Colonic mucosa (tissue), 4 donors: ENCODE measurements at regions not wholly inside any gene's neighbourhood (a gene's known extent, or its start where the extent isn't known, plus 50 kb on each side); places are given as distances from the start of the nearest gene placed in this dataset.

Source experiments
- DNase-seq: peaks from one replicate; pipeline ENCODE4 v3.0.0-alpha.2; 2020
- H3K27ac ChIP-seq: fragments of 200-600 bp; one replicate; pipeline ENCODE4 v1.8.0; 2021
- H3K27me3 ChIP-seq: fragments of 200-600 bp; one replicate; pipeline ENCODE4 v1.8.0; 2021
- H3K36me3 ChIP-seq: fragments of 200-600 bp; one replicate; pipeline ENCODE4 v1.8.0; 2021
- H3K4me1 ChIP-seq: fragments of 200-600 bp; one replicate; pipeline ENCODE4 v1.8.0; 2021; ENCODE audit warnings: mild to moderate bottlenecking
- H3K4me3 ChIP-seq: fragments of 200-600 bp; one replicate; pipeline ENCODE4 v1.8.0; 2021
- H3K9ac ChIP-seq, 2 donors: one replicate each; pipeline ENCODE4 v1.7.0; 2013; ENCODE audit warnings: control low read depth in 2 of 2, low read depth in 2 of 2, low read length in 2 of 2
- H3K9me3 ChIP-seq: fragments of 200-600 bp; one replicate; pipeline ENCODE4 v1.8.0; 2021
- intact Hi-C: fragments of 100-400 bp; cut with DNase I; formaldehyde crosslinking; loops from one replicate; pipeline ENCODE4 v1.14.1; 2022
- TF ChIP-seq, protein P1 (sequence below): fragments of 200-600 bp; IDR thresholded peaks from one replicate; pipeline ENCODE4 v1.8.0; 2022; ENCODE audit warnings: antibody characterized with exemption, mild to moderate bottlenecking
- donor health status: healthy.
- donor health status: DM: no; HTN: no; CAD: no.
- donor health status: DM: no; HTN: no; CAD: no.

DNA sequence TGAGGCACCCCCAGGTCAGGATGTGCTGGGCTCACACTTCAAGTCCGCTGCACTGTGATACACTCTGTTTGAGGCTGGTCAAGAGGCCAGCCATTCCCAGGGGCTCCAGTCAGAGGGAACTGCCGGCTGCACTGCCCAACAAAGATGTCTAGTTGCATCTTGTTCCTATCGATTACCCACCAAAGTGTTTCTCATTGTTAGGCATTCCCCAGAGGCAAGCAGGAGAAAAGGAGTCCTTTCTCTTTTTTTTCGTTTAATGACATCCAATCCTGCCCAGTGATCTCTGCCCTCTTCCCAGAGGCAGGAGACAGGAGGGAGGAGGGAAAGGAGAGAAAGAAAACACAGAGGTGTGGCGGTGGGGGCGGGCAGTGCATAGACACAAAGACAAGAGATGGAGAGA lies 150.4 kb downstream of the OMA1 start:
- DNase-seq: no peak
- H3K4me1 ChIP-seq: no peaks in the 10 kb centered on the region
- intact Hi-C loops: no loop called here
- TF ChIP-seq, protein P1, sequence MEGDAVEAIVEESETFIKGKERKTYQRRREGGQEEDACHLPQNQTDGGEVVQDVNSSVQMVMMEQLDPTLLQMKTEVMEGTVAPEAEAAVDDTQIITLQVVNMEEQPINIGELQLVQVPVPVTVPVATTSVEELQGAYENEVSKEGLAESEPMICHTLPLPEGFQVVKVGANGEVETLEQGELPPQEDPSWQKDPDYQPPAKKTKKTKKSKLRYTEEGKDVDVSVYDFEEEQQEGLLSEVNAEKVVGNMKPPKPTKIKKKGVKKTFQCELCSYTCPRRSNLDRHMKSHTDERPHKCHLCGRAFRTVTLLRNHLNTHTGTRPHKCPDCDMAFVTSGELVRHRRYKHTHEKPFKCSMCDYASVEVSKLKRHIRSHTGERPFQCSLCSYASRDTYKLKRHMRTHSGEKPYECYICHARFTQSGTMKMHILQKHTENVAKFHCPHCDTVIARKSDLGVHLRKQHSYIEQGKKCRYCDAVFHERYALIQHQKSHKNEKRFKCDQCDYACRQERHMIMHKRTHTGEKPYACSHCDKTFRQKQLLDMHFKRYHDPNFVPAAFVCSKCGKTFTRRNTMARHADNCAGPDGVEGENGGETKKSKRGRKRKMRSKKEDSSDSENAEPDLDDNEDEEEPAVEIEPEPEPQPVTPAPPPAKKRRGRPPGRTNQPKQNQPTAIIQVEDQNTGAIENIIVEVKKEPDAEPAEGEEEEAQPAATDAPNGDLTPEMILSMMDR: no peak
- no peak overlapping the region for H3K9ac ChIP-seq
- no peak overlapping the region for H3K27ac ChIP-seq
- no peaks in the 10 kb centered on the region for H3K9me3 ChIP-seq
- no peaks in the 10 kb centered on the region for H3K36me3 ChIP-seq
- no peaks in the 10 kb centered on the region for H3K27me3 ChIP-seq
- no peak overlapping the region for H3K4me3 ChIP-seq

DNA sequence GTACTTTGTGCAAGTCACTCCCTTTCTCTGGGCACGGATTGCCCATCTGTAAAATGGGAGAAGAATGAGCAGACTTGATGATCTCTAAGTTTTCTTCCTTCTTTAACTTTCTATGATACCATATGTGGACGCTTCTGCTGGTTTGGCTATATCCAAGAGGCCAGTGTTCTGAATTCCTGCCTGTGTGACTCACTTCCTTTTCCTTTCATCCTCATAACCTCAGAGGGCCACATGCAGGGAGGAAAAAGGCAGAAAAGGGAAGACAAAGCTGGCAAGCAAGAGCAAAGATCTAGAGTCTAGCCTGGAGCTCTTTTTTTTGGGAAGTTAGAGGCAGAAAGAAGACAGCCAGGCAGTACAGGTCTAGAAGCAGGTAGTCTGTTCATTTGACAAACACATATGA lies 151.2 kb downstream of the OMA1 start:
- no peaks in the 10 kb centered on the region for H3K36me3 ChIP-seq
- H3K9ac ChIP-seq: no peak overlapping the region
- intact Hi-C loops: no loop called here
- H3K9me3 ChIP-seq: no peaks in the 10 kb centered on the region
- no peak overlapping the region for H3K4me3 ChIP-seq
- H3K27me3 ChIP-seq: no peaks in the 10 kb centered on the region
- no peak for DNase-seq
- TF ChIP-seq, protein P1: no peak
- H3K4me1 ChIP-seq: no peaks in the 10 kb centered on the region
- H3K27ac ChIP-seq: no peak overlapping the region

GRCh38 chr1:58392083-58392482 lies 154.4 kb downstream of the OMA1 start:
- no peak overlapping the region for H3K9ac ChIP-seq
- TF ChIP-seq, protein P1: no peak
- H3K4me1 ChIP-seq: no peaks in the 10 kb centered on the region
- intact Hi-C loops: no loop called here
- H3K9me3 ChIP-seq: no peaks in the 10 kb centered on the region
- no peak overlapping the region for H3K27ac ChIP-seq
- DNase-seq: no peak
- H3K4me3 ChIP-seq: no peak overlapping the region
- H3K27me3 ChIP-seq: no peaks in the 10 kb centered on the region
- no peaks in the 10 kb centered on the region for H3K36me3 ChIP-seq

DNA sequence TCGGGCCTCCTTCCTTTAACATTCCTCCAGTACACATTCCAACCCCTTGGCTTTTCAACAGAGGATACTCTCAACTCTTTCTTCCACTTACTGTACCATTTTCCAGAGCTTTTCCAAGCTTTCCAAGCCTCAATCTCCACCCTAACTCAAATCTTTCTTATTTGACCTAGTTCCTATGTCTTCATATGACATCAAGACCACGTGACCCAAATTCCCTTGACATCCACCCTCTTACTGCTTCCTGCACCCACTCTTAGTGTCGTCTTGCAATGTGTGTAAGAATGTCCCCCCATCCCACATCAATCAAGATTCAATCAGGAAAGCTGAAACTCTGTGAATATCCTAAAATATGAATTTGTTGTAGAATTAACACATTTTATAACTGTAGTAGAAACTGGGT lies 155.0 kb downstream of the OMA1 start:
- no peaks in the 10 kb centered on the region for H3K36me3 ChIP-seq
- H3K4me3 ChIP-seq: no peak overlapping the region
- no peaks in the 10 kb centered on the region for H3K27me3 ChIP-seq
- TF ChIP-seq, protein P1: no peak
- intact Hi-C loops: no loop called here
- H3K9me3 ChIP-seq: no peaks in the 10 kb centered on the region
- H3K4me1 ChIP-seq: no peaks in the 10 kb centered on the region
- H3K9ac ChIP-seq: no peak overlapping the region
- DNase-seq: no peak
- no peak overlapping the region for H3K27ac ChIP-seq

GRCh38 chr1:58391056-58391455 lies 155.5 kb downstream of the OMA1 start:
- Histone ChIP-seq H3K4me1 (no peaks in the 10 kb centered on the region), H3K27ac (no peak overlapping the region), H3K9ac (no peak overlapping the region), H3K9me3 (no peaks in the 10 kb centered on the region), H3K4me3 (no peak overlapping the region), H3K27me3 (no peaks in the 10 kb centered on the region), H3K36me3 (no peaks in the 10 kb centered on the region)
- TF ChIP-seq, protein P1: no peak
- DNase-seq: no peak
- intact Hi-C loops: no loop called here

DNA sequence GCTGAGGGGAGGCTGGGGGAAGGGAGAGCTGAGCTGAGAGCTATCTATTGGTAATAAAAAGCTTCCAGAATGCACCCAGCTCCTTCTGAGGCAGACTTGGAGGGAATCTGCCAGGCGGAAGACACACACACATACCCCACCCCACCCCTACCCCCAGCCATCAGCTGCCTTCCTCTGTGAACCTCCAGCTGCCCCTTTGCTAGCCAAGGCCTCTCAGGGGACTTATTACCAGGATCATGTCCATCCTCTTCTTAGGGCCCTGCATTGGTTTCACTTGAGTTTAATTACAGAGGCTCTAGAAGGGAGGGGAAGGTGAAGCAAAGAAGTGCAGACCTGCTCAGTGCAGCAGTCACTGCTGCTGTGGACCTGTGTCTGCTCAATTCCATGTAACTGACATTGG lies 156.4 kb downstream of the OMA1 start:
- H3K9me3 ChIP-seq: no peaks in the 10 kb centered on the region
- no peak overlapping the region for H3K27ac ChIP-seq
- intact Hi-C loops: no loop called here
- no peak overlapping the region for H3K9ac ChIP-seq
- H3K4me1 ChIP-seq: no peaks in the 10 kb centered on the region
- no peaks in the 10 kb centered on the region for H3K36me3 ChIP-seq
- H3K4me3 ChIP-seq: no peak overlapping the region
- TF ChIP-seq, protein P1: no peak
- no peak for DNase-seq
- no peaks in the 10 kb centered on the region for H3K27me3 ChIP-seq
